Activated T-cell treated with anti-CD3 and anti-CD28 coated beads, Interleukin-2, amount 50 U/mL, for 4 hours (primary cell): ENCODE measurements at regions not wholly inside any gene's neighbourhood (a gene's known extent, or its start where the extent isn't known, plus 50 kb on each side); places are given as distances from the start of the nearest gene placed in this dataset.

Experiments
- ATAC-seq, 2 donors: fragments of 200-7000 bp; cut with Tn5 transposase; one replicate each; pipeline ENCODE4 v1.10.0; 2021
- DNase-seq: peaks from one replicate; pipeline ENCODE4 v3.0.0-alpha.2; 2020
- H3K27me3 Mint-ChIP-seq: one replicate; pipeline ENCODE4 v1.8.0; 2021; ENCODE audit warnings: low read depth, mixed read lengths
- H3K36me3 Mint-ChIP-seq: one replicate; pipeline ENCODE4 v1.8.0; 2022; ENCODE audit warnings: mixed read lengths; ENCODE audit not compliant: insufficient read depth
- H3K4me1 Mint-ChIP-seq: one replicate; pipeline ENCODE4 v1.8.0; 2021; ENCODE audit warnings: low read depth, mixed read lengths
- H3K4me3 Mint-ChIP-seq: one replicate; pipeline ENCODE4 v1.8.0; 2021; ENCODE audit warnings: mild to moderate bottlenecking, moderate library complexity, mixed read lengths
- H3K9me3 Mint-ChIP-seq: one replicate; pipeline ENCODE4 v1.8.0; 2021; ENCODE audit warnings: mixed read lengths

- no peaks in the 10 kb centered on the region for H3K4me1 Mint-ChIP-seq
- DNase-seq: no peak
- no peaks in the 10 kb centered on the region for H3K36me3 Mint-ChIP-seq
- H3K27me3 Mint-ChIP-seq: no peaks in the 10 kb centered on the region
- H3K9me3 Mint-ChIP-seq: no peaks in the 10 kb centered on the region
- no peak overlapping the region for H3K4me3 Mint-ChIP-seq
- ATAC-seq: no peak
These were observed 58.9 kb downstream of the NUDT11 start for GRCh38 chrX:51437521-51437920.

DNA sequence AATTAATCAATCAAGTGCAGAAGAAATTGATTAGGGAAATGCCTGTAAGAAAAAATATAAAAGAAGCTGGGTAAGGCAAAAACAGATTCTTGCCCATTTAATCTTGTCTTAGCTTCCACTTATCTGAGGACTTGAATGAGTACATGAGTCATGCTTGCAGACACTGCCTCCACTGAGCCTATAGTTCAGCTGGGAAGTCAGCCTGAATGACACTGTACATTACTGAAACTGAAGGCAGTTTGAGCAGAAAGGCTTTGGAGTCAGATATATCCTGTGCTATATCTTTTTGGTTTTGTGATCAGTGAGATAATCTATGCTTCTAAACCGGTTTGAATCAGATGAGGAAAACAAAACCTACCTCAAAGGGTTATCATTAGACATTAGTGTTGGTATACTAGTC, 61.3 kb downstream of the NUDT11 start:
- no peak for DNase-seq
- H3K4me3 Mint-ChIP-seq: no peak overlapping the region
- H3K9me3 Mint-ChIP-seq: no peaks in the 10 kb centered on the region
- no peaks in the 10 kb centered on the region for H3K4me1 Mint-ChIP-seq
- no peaks in the 10 kb centered on the region for H3K27me3 Mint-ChIP-seq
- ATAC-seq: no peak
- no peaks in the 10 kb centered on the region for H3K36me3 Mint-ChIP-seq

DNA sequence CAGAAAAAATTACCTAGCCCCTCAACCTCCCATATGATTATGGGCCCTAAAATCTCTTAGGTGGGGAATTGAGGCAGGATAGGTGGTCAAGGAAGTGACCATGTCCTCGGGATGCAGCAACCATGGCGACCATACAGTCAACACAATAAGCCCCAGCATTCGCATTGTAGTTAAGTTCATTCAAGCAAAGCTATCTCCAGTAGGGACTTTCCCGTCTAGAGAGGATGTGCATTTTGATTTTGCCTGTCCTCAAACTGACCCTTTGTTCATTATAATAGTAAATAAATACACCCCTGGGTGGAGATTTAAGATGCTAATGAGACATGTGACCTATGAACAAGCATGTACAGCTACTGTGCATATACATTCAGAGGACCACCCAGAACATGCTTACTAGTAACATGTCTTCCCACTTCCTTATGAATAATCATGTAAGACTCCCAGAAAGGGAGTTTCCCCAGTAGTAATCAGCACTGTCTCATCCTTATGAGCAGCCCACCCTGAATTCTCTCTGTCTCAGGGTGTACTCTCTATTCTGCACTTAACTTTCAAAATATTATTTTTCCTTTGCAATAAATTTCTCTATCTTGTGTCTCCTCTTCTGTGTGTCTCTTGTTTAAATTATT, 74.3 kb downstream of the NUDT11 start:
- ATAC-seq: no peak
- Mint-ChIP-seq H3K4me3 (no peak overlapping the region), H3K4me1 (no peaks in the 10 kb centered on the region)

GRCh38 chrX:51420610-51421009, 75.8 kb downstream of the NUDT11 start:
- Mint-ChIP-seq H3K4me3 (no peak overlapping the region), H3K9me3 (no peaks in the 10 kb centered on the region), H3K36me3 (no peaks in the 10 kb centered on the region), H3K27me3 (no peaks in the 10 kb centered on the region), H3K4me1 (no peaks in the 10 kb centered on the region)
- DNase-seq (no peak), ATAC-seq (peak; percentile 46 to 63)

More for the DNA sequence above, 74.3 kb downstream of the NUDT11 start:
- Mint-ChIP-seq H3K9me3 (no peaks in the 10 kb centered on the region), H3K27me3 (no peaks in the 10 kb centered on the region), H3K36me3 (no peaks in the 10 kb centered on the region)
- DNase-seq: no peak

- DNase-seq: no peak
- no peak for ATAC-seq
- Mint-ChIP-seq H3K4me3 (no peak overlapping the region), H3K4me1 (no peaks in the 10 kb centered on the region), H3K36me3 (no peaks in the 10 kb centered on the region), H3K9me3 (peaks cover under 1% of the 10 kb centered on the region), H3K27me3 (no peaks in the 10 kb centered on the region)
These were observed 75.8 kb downstream of the NUDT10 start for GRCh38 chrX:51408462-51408861.

GRCh38 chrX:51407520-51408409, 75.1 kb downstream of the NUDT10 start:
- no peaks in the 10 kb centered on the region for H3K36me3 Mint-ChIP-seq
- ATAC-seq (no peak), DNase-seq (no peak)
- H3K4me3 Mint-ChIP-seq: no peak overlapping the region
- H3K9me3 Mint-ChIP-seq: no peaks in the 10 kb centered on the region
- no peaks in the 10 kb centered on the region for H3K4me1 Mint-ChIP-seq
- H3K27me3 Mint-ChIP-seq: no peaks in the 10 kb centered on the region

DNA sequence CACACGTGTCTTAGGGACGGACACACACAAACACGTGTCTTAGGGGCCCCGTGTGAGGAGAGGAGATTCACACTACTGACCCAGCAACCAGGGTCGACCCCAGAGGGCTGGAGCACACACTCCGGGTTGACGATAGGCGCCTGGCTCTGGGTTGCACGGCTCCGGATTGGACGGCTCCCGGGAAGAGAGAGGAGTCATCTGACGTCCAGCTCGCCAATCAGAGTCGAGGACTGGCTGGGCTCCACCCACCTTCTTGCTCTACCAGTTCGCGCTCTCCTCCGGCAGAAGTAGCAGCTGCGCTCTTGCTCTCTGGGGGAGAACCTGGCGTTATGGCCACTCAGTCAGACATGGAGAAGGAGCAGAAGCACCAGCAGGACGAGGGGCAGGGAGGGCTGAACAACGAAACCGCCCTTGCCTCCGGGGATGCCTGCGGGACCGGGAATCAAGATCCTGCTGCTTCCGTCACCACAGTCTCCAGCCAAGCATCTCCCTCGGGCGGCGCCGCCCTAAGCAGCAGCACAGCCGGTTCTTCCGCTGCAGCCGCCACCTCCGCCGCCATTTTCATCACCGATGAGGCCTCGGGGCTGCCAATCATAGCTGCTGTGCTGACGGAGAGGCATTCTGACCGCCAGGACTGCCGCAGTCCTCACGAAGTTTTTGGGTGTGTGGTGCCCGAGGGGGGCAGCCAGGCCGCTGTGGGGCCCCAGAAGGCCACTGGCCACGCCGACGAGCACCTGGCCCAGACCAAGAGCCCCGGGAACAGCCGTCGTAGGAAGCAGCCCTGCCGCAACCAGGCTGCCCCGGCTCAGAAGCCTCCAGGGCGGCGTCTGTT, 74.3 kb downstream of the NUDT10 start:
- no peaks in the 10 kb centered on the region for H3K9me3 Mint-ChIP-seq
- no peak for ATAC-seq
- no peak for DNase-seq
- no peaks in the 10 kb centered on the region for H3K4me1 Mint-ChIP-seq
- H3K36me3 Mint-ChIP-seq: no peaks in the 10 kb centered on the region
- H3K4me3 Mint-ChIP-seq: no peak overlapping the region
- no peaks in the 10 kb centered on the region for H3K27me3 Mint-ChIP-seq

DNA sequence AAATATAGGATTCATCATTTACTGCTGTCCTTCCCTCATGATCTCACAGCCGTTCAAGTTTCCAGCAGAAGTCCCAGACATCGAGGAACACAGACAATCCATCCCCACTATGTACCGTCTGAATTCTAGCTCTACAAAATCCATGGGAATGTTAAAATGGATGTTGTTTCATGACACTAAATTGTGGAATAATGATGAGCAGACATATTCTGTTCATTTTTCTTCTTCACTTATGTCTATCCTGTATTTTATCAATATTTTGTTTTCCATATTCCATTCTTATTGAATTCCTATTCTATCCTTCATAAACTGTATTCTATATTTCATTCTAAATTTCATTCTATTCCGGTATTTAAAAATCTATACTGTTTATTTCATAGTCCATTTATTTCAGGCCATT, 71.8 kb downstream of the NUDT10 start:
- no peak for ATAC-seq
- Mint-ChIP-seq H3K4me1 (peaks cover 7% of the 10 kb centered on the region), H3K4me3 (no peak overlapping the region), H3K27me3 (no peaks in the 10 kb centered on the region), H3K36me3 (no peaks in the 10 kb centered on the region), H3K9me3 (no peaks in the 10 kb centered on the region)
- no peak for DNase-seq

DNA sequence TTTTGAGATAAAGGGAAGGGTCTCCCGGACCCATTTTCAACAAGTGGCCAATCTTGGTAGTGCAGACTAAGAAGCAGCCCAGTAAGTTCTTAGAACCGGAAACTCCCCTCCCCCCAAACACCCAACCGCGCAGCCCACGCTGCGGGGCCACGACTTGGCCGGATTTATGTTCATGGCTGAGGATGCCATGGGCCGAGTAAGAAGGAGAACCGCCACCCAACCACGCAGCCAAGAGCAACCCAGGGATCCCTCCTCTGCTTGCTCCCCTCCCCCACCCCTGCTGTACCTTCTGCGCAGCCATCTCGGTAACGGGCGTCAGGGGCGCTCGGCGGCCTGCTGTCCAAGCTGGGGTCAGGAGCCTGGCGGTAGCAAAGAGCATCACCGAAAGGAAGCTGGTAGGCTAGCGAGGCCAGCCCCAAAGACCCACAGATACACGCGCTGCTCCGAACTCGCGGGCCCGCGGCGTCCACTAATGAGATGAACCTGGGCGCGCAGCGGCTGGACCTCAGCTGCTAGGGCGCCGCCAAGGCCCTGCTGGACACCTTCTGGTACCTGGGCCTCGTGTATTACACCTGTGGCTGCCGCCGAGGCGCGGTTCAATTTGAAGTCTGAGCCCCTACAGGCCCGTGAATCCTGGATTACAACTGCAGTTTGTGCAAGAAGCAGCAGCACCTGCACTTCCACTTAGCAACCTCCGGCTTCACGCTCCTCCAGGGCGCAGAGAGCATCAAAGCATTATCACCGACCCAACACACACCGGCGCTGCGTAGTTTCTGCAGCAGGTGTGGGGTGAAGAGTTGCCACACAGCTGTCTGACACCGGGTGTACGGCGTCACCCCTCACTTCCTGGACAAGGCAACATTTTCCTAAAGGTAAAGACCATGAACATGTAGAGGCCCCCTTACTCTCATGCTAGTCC, 63.4 kb downstream of the NUDT10 start:
- Mint-ChIP-seq H3K4me1 (peaks cover 37% of the 10 kb centered on the region), H3K27me3 (no peaks in the 10 kb centered on the region), H3K4me3 (peak overlapping the region; percentile 88), H3K36me3 (peaks cover 3% of the 10 kb centered on the region), H3K9me3 (no peaks in the 10 kb centered on the region)
- ATAC-seq: peak; percentile 83
- DNase-seq: peak; percentile 43

DNA sequence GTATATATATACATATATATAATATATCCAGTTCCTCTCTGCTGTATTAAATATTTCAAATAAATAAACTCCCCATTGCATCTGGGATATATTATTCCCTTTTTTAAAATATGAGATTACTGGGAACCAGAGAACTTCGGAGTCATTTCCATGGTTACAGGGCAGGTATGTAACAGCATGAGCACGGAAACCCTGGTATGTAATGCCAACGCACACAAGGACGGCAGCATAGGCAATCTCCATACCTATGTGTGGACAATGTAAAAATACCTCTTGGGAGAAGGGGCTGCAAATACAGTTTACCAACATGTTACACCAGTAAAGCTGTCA, 62.8 kb downstream of the NUDT10 start:
- no peaks in the 10 kb centered on the region for H3K27me3 Mint-ChIP-seq
- DNase-seq (no peak), ATAC-seq (peak in 1 of 2 donors; percentile 10)
- H3K9me3 Mint-ChIP-seq: no peaks in the 10 kb centered on the region
- H3K4me1 Mint-ChIP-seq: peaks cover 37% of the 10 kb centered on the region
- peak overlapping the region; percentile 88 for H3K4me3 Mint-ChIP-seq
- H3K36me3 Mint-ChIP-seq: peaks cover 4% of the 10 kb centered on the region
